ENCODE measurements at regions not wholly inside any gene's neighbourhood (a gene's known extent, or its start where the extent isn't known, plus 50 kb on each side); places are given as distances from the start of the nearest gene placed in this dataset.

- TF ChIP-seq, protein P1, sequence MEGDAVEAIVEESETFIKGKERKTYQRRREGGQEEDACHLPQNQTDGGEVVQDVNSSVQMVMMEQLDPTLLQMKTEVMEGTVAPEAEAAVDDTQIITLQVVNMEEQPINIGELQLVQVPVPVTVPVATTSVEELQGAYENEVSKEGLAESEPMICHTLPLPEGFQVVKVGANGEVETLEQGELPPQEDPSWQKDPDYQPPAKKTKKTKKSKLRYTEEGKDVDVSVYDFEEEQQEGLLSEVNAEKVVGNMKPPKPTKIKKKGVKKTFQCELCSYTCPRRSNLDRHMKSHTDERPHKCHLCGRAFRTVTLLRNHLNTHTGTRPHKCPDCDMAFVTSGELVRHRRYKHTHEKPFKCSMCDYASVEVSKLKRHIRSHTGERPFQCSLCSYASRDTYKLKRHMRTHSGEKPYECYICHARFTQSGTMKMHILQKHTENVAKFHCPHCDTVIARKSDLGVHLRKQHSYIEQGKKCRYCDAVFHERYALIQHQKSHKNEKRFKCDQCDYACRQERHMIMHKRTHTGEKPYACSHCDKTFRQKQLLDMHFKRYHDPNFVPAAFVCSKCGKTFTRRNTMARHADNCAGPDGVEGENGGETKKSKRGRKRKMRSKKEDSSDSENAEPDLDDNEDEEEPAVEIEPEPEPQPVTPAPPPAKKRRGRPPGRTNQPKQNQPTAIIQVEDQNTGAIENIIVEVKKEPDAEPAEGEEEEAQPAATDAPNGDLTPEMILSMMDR (IDR thresholded peaks at IDR 0.05) = no peak
- no peak for TF ChIP-seq POLR2A (IDR thresholded peaks at IDR 0.05)
Observed at GRCh38 chr5:40288800-40289485, 390.8 kb upstream of the PTGER4 start.

Data from heart left ventricle (tissue), 13 donors.